Heart right ventricle (tissue), 16 donors: ENCODE measurements at regions not wholly inside any gene's neighbourhood (a gene's known extent, or its start where the extent isn't known, plus 50 kb on each side); places are given as distances from the start of the nearest gene placed in this dataset.
"Not testable (repeated sequence)": the region's sequence is repeated elsewhere in the genome, so short reads cannot be mapped to it uniquely, and the experiment has no call there.

Experiments used
- ATAC-seq, 8 donors: fragments of 200-7000 bp; cut with Tn5 transposase; one replicate each; pipeline ENCODE4 v1.9.1; 2020; ENCODE audit warnings: mild to moderate bottlenecking in 8 of 8, moderate library complexity in 8 of 8, moderate number of reproducible peaks in 1 of 8
- DNase-seq, 2 donors: peaks; one replicate each; pipeline ENCODE4 v3.0.0-alpha.2; 2020
- H3K27ac ChIP-seq, 10 donors: fragments of 200-600 bp; sonication (generic) in 2 of 10; one replicate each; pipeline versions ENCODE4 v1.5.0 to v1.8.0; 2020 to 2022; ENCODE audit warnings: mild to moderate bottlenecking in 3 of 10
- H3K27me3 ChIP-seq, 7 donors: fragments of 200-600 bp; one replicate each; pipeline ENCODE4 v1.8.0; 2021 to 2022; ENCODE audit warnings: mild to moderate bottlenecking in 2 of 7
- H3K36me3 ChIP-seq, 9 donors: fragments of 200-600 bp; sonication (generic) in 1 of 9; one replicate each; pipeline versions ENCODE4 v1.5.0 to v1.8.0; 2020 to 2022; ENCODE audit warnings: mild to moderate bottlenecking in 2 of 9
- H3K4me1 ChIP-seq, 9 donors: fragments of 200-600 bp; sonication (generic) in 1 of 9; one replicate each; pipeline versions ENCODE4 v1.5.0 to v1.8.0; 2020 to 2022; ENCODE audit warnings: mild to moderate bottlenecking in 4 of 9
- H3K4me3 ChIP-seq, 10 donors: fragments of 200-600 bp; sonication (generic) in 2 of 10; one replicate each; pipeline versions ENCODE4 v1.5.0 to v1.8.0; 2020 to 2022; ENCODE audit warnings: mild to moderate bottlenecking in 7 of 10, moderate library complexity in 2 of 10
- H3K9me3 ChIP-seq, 11 donors: fragments of 200-600 bp in 10 of 11; sonication (generic) in 2 of 11; one replicate each; pipeline versions ENCODE4 v1.5.0 to v1.8.0; 2013 to 2022; ENCODE audit warnings: mild to moderate bottlenecking in 2 of 11, control low read depth in 1 of 11, moderate library complexity in 1 of 11
- CTCF ChIP-seq, 9 donors: fragments of 200-600 bp; sonication (generic) in 2 of 9; IDR thresholded peaks; one replicate each; pipeline versions ENCODE4 v1.5.0 to v1.8.0; 2021 to 2022; ENCODE audit warnings: antibody characterized with exemption in 9 of 9, mild to moderate bottlenecking in 5 of 9, moderate library complexity in 1 of 9
- WGBS, 2 donors: extraction: QIAGEN DNeasy Blood & Tissue Kit; methylation state at CpG; one replicate each; pipeline ENCODE4 v1.1.7; 2013; ENCODE audit warnings: inconsistent platforms in 1 of 2; 5-methylcytosine and 5-hydroxymethylcytosine counted together
- intact Hi-C, 10 donors: fragments of 100-400 bp; cut with DNase I; formaldehyde crosslinking; loops; one replicate each; pipeline versions ENCODE4 v1.11.1 to v1.14.2; 2022
- donor health status: Arrhythmogenic right ventricular cardiomyopathy.
- donor health status: ischemic (EF 13 %, LVEDD 7.1; RV severe dilation, severe dysfunction).
- donor health status: healthy with polysubstance abuse.
- donor health status: DM: no; HTN: yes; CAD: no.
- donor health status: DM: no; HTN: no; CAD: no.
- donor health status: ischemic (EF 25% LVEDD 6.9; RV normal size, moderate dysfunction).
- donor health status: ischemic (EF 25% LVEDD 5.7; RV mildly dilated, moderate dysfunction).
- donor health status: healthy.
- donor health status: DM: yes; HTN: yes; CAD: no.
- donor health status: Ischemic cardiomyopathy.
- donor health status: ischemic (EF 35%, LVEDD 5.7; RV mildly dilated, moderate dysfunction).
- donor health status: nonischemic (EF 11% LVEDD 7.7; RV severe dilation, severe dysfunction).
- donor health status: DM: yes; HTN: yes; CAD: no.
- donor health status: PGD.
- donor health status: ischemic (EF 29% LVEDD 5.4; RV normal size, mild dysfunction).
- donor health status: nonischemic (EF 23%, LVEDD 6.1; RV moderate dilation, normal function).

- TF ChIP-seq CTCF (IDR thresholded peaks at IDR 0.05), result no peak
- DNase-seq (no peak), ATAC-seq (no peak)
- intact Hi-C loops, result no loop called here
- H3K4me1 ChIP-seq, result no peaks in the 10 kb centered on the region
- no peaks in the 10 kb centered on the region for H3K36me3 ChIP-seq
- no peak overlapping the region for H3K27ac ChIP-seq
- no peaks in the 10 kb centered on the region for H3K27me3 ChIP-seq
- no peak overlapping the region for H3K4me3 ChIP-seq
- H3K9me3 ChIP-seq, result no peaks in the 10 kb centered on the region
Observed at GRCh38 chr6:97347111-97347510, 64.1 kb upstream of the MMS22L start.

- no peak for DNase-seq
- Histone ChIP-seq H3K36me3 (no peaks in the 10 kb centered on the region), H3K9me3 (no peaks in the 10 kb centered on the region), H3K27ac (no peak overlapping the region), H3K27me3 (peaks cover 0 to 6% (median 0%) of the 10 kb centered on the region in 7 donors), H3K4me3 (no peak overlapping the region), H3K4me1 (no peaks in the 10 kb centered on the region)
- WGBS, 2 donors, result 49 to 55% methylated on average over 2 of the region's 2 CpGs
- no peak for TF ChIP-seq CTCF (IDR thresholded peaks at IDR 0.05)
- no peak for ATAC-seq
- intact Hi-C loops, result no loop called here
Observed at GRCh38 chr6:97361286-97361685, 78.3 kb upstream of the MMS22L start.

GRCh38 chr6:97364327-97364726 lies 81.3 kb upstream of the MMS22L start:
- no peak for TF ChIP-seq CTCF (IDR thresholded peaks at IDR 0.05)
- no peaks in the 10 kb centered on the region for H3K27me3 ChIP-seq
- intact Hi-C loops, result no loop called here
- WGBS, 2 donors, result 66 to 70% methylated on average over 1 of the region's 1 CpG
- no peak for ATAC-seq
- DNase-seq, result no peak
- no peaks in the 10 kb centered on the region for H3K4me1 ChIP-seq
- no peaks in the 10 kb centered on the region for H3K36me3 ChIP-seq
- H3K4me3 ChIP-seq, result no peak overlapping the region
- H3K9me3 ChIP-seq, result no peaks in the 10 kb centered on the region
- H3K27ac ChIP-seq, result no peak overlapping the region

GRCh38 chr6:97382071-97382470 lies 99.1 kb upstream of the MMS22L start:
- H3K4me3 ChIP-seq, intact Hi-C loops, ATAC-seq: not testable (repeated sequence)

GRCh38 chr6:97392735-97393134 lies 109.7 kb upstream of the MMS22L start:
- H3K4me3 ChIP-seq, result no peak overlapping the region
- H3K4me1 ChIP-seq, result no peaks in the 10 kb centered on the region
- no peak for TF ChIP-seq CTCF (IDR thresholded peaks at IDR 0.05)
- intact Hi-C loops, result loop anchor here in 9 of 10 donors (2.0 to 10.0 kb wide), 7 partner anchors 205 to 495 kb away; partner anchors contain the start of gene NDUFAF4 (in 1 of the 9)
- H3K36me3 ChIP-seq, result no peaks in the 10 kb centered on the region
- ATAC-seq (no peak), DNase-seq (no peak)
- no peak overlapping the region for H3K27ac ChIP-seq
- no peaks in the 10 kb centered on the region for H3K27me3 ChIP-seq
- no peaks in the 10 kb centered on the region for H3K9me3 ChIP-seq

More at GRCh38 chr6:97382071-97382470, 99.1 kb upstream of the MMS22L start:
- H3K4me1 ChIP-seq, H3K27me3 ChIP-seq, H3K27ac ChIP-seq, H3K9me3 ChIP-seq, DNase-seq, H3K36me3 ChIP-seq: not testable (repeated sequence)
- WGBS, 2 donors, result 85 to 90% methylated on average over 9 to 10 of the region's 11 CpGs
